Liver (tissue), 8 donors: ENCODE measurements at regions not wholly inside any gene's neighbourhood (a gene's known extent, or its start where the extent isn't known, plus 50 kb on each side); places are given as distances from the start of the nearest gene placed in this dataset.

Experiments used
- DNase-seq: peaks from one replicate; pipeline ENCODE4 v3.0.0-alpha.2; 2017; ENCODE audit warnings: low spot score
- H3K27ac ChIP-seq, 2 donors: one replicate each; pipeline ENCODE4 v1.7.0; 2013; ENCODE audit warnings: inconsistent platforms in 2 of 2, low read length in 2 of 2, control low read depth in 1 of 2, low read depth in 1 of 2, mild to moderate bottlenecking in 1 of 2
- H3K27me3 ChIP-seq, 4 donors: one replicate each; pipeline versions ENCODE4 v1.6.1 to v1.7.0; 2013; ENCODE audit warnings: low read length in 3 of 4, inconsistent platforms in 1 of 4, mild to moderate bottlenecking in 1 of 4, moderate library complexity in 1 of 4; ENCODE audit not compliant: control insufficient read depth in 4 of 4, insufficient read depth in 4 of 4
- H3K36me3 ChIP-seq, 4 donors: one replicate each; pipeline versions ENCODE4 v1.6.1 to v1.7.0; 2013; ENCODE audit warnings: low read length in 3 of 4, mild to moderate bottlenecking in 3 of 4, low read depth in 1 of 4, moderate library complexity in 1 of 4; ENCODE audit not compliant: control insufficient read depth in 4 of 4, insufficient read depth in 3 of 4
- H3K4me1 ChIP-seq, 4 donors: one replicate each; pipeline versions ENCODE4 v1.6.1 to v1.7.0; 2013; ENCODE audit warnings: low read length in 3 of 4, mild to moderate bottlenecking in 3 of 4, moderate library complexity in 1 of 4; ENCODE audit not compliant: control insufficient read depth in 4 of 4, insufficient read depth in 4 of 4
- H3K4me3 ChIP-seq, 3 donors: one replicate each; pipeline versions ENCODE4 v1.6.1 to v1.7.0; 2013; ENCODE audit warnings: low read length in 3 of 3, control low read depth in 1 of 3, low read depth in 1 of 3, mild to moderate bottlenecking in 1 of 3
- H3K9ac ChIP-seq, 2 donors: one replicate each; pipeline ENCODE4 v1.7.0; 2013; ENCODE audit warnings: low read length in 2 of 2, mild to moderate bottlenecking in 2 of 2, moderate library complexity in 2 of 2, control low read depth in 1 of 2, low read depth in 1 of 2
- H3K9me3 ChIP-seq, 4 donors: one replicate each; pipeline versions ENCODE4 v1.6.1 to v1.7.0; 2013; ENCODE audit warnings: low read length in 3 of 4; ENCODE audit not compliant: control insufficient read depth in 4 of 4
- ATF3 ChIP-seq: IDR thresholded peaks from 2 replicates; pipeline ENCODE4 v1.6.1; 2016; ENCODE audit warnings: antibody characterized with exemption
- CTCF ChIP-seq: fragments of 150-350 bp; IDR thresholded peaks from 2 replicates; pipeline ENCODE4 v1.5.1; 2017; ENCODE audit warnings: improper control_type of control experiment, low read depth, low read length; ENCODE audit not compliant: missing input control
- FOXA2 ChIP-seq: IDR thresholded peaks from 2 replicates; pipeline ENCODE4 v1.6.1; 2016; ENCODE audit warnings: antibody characterized with exemption
- GABPA ChIP-seq, 2 donors: IDR thresholded peaks in 1 of 2; conservative IDR thresholded peaks in 1 of 2; 2 replicates each; pipeline ENCODE4 v1.6.1; 2016; ENCODE audit warnings: antibody characterized with exemption in 2 of 2, mild to moderate bottlenecking in 1 of 2, moderate library complexity in 1 of 2
- HNF4A ChIP-seq, 2 donors: conservative IDR thresholded peaks; 2 replicates each; pipeline ENCODE4 v1.6.1; 2016; ENCODE audit warnings: antibody characterized with exemption in 2 of 2, mild to moderate bottlenecking in 2 of 2
- HNF4G ChIP-seq: IDR thresholded peaks from 2 replicates; pipeline ENCODE4 v1.6.1; 2016; ENCODE audit warnings: antibody characterized with exemption
- JUND ChIP-seq, 2 donors: IDR thresholded peaks; 2 replicates each; pipeline ENCODE4 v1.6.1; 2016; ENCODE audit warnings: antibody characterized with exemption in 2 of 2
- MAX ChIP-seq: IDR thresholded peaks from 2 replicates; pipeline ENCODE4 v1.6.1; 2016; ENCODE audit warnings: antibody characterized with exemption
- RAD21 ChIP-seq, 2 donors: IDR thresholded peaks; 2 replicates each; pipeline ENCODE4 v1.6.1; 2016; ENCODE audit warnings: antibody characterized with exemption in 2 of 2, mild to moderate bottlenecking in 2 of 2
- RXRA ChIP-seq, 2 donors: IDR thresholded peaks; 2 replicates each; pipeline ENCODE4 v1.6.1; 2017 to 2018; ENCODE audit warnings: antibody characterized with exemption in 2 of 2, mild to moderate bottlenecking in 1 of 2
- SP1 ChIP-seq: IDR thresholded peaks from 2 replicates; pipeline ENCODE4 v1.6.1; 2018; ENCODE audit warnings: antibody characterized with exemption, mild to moderate bottlenecking
- YY1 ChIP-seq: IDR thresholded peaks from 2 replicates; pipeline ENCODE4 v1.6.1; 2016; ENCODE audit warnings: antibody characterized with exemption, mild to moderate bottlenecking
- WGBS: extraction: QIAGEN DNeasy Blood & Tissue Kit; methylation state at CpG from one replicate; pipeline ENCODE4 v1.1.7; 2013; 5-methylcytosine and 5-hydroxymethylcytosine counted together
- donor health status: healthy.
- donor health status: healthy.
- donor health status: healthy.
- donor health status: healthy.
- donor health status: healthy.

GRCh38 chr3:16092923-16093322, 81.6 kb upstream of the GALNT15 start:
- H3K9ac ChIP-seq = no peak overlapping the region
- H3K9me3 ChIP-seq = no peaks in the 10 kb centered on the region
- WGBS = 90% methylated on average over 5 of the region's 5 CpGs
- no peaks in the 10 kb centered on the region for H3K36me3 ChIP-seq
- no peak for TF ChIP-seq MAX
- no peak for TF ChIP-seq SP1
- TF ChIP-seq ATF3 = no peak
- TF ChIP-seq CTCF = no peak
- TF ChIP-seq RXRA (IDR thresholded peaks at IDR 0.05) = no peak
- no peak for TF ChIP-seq HNF4G
- TF ChIP-seq RAD21 (IDR thresholded peaks at IDR 0.05) = no peak
- no peak for TF ChIP-seq JUND (IDR thresholded peaks at IDR 0.05)
- H3K4me3 ChIP-seq = no peak overlapping the region
- H3K27me3 ChIP-seq = no peaks in the 10 kb centered on the region
- no peaks in the 10 kb centered on the region for H3K4me1 ChIP-seq
- H3K27ac ChIP-seq = no peak overlapping the region
- no peak for DNase-seq

- no peak for DNase-seq
- no peaks in the 10 kb centered on the region for H3K9me3 ChIP-seq
- WGBS = 82% methylated on average over 14 of the region's 14 CpGs
- no peaks in the 10 kb centered on the region for H3K36me3 ChIP-seq
- no peak overlapping the region for H3K9ac ChIP-seq
- TF ChIP-seq GABPA (IDR thresholded peaks at IDR 0.05 in 1 of 2, conservative IDR thresholded peaks at IDR 0.05 in 1 of 2) (no peak), ATF3 (no peak), HNF4G (no peak), RXRA (IDR thresholded peaks at IDR 0.05) (no peak)
- H3K4me1 ChIP-seq = no peaks in the 10 kb centered on the region
- H3K4me3 ChIP-seq = no peak overlapping the region
- no peak overlapping the region for H3K27ac ChIP-seq
- no peaks in the 10 kb centered on the region for H3K27me3 ChIP-seq
These were observed 72.9 kb upstream of the GALNT15 start for GRCh38 chr3:16101295-16102186.

- Histone ChIP-seq H3K9me3 (no peaks in the 10 kb centered on the region), H3K4me1 (no peaks in the 10 kb centered on the region), H3K27me3 (no peaks in the 10 kb centered on the region), H3K4me3 (no peak overlapping the region), H3K9ac (no peak overlapping the region), H3K27ac (no peak overlapping the region), H3K36me3 (no peaks in the 10 kb centered on the region)
- TF ChIP-seq HNF4A (conservative IDR thresholded peaks at IDR 0.05) (no peak), CTCF (no peak), MAX (no peak), YY1 (no peak), FOXA2 (no peak)
- DNase-seq = no peak
- 84% methylated on average over 2 of the region's 2 CpGs for WGBS
These were observed 72.3 kb upstream of the GALNT15 start for GRCh38 chr3:16102187-16102561.
